Astrocyte (in vitro differentiated cells and primary cell): ENCODE measurements at regions not wholly inside any gene's neighbourhood (a gene's known extent, or its start where the extent isn't known, plus 50 kb on each side); places are given as distances from the start of the nearest gene placed in this dataset.

Experiments used
- DNase-seq: peaks from one replicate; pipeline ENCODE4 v3.0.0-alpha.2; 2010; ENCODE audit warnings: low read depth
- FAIRE-seq: peaks from 2 replicates; lab custom pipeline; 2011; peaks lifted over from hg19 to GRCh38; lab: Jason Lieb, UNC
- H2AFZ ChIP-seq: 2 replicates; pipeline ENCODE4 v1.6.0; 2012; ENCODE audit warnings: low read depth, low read length, inconsistent platforms
- H3K27ac ChIP-seq: 2 replicates; pipeline ENCODE4 v1.5.1; 2011; ENCODE audit warnings: low read depth, low read length, inconsistent platforms
- H3K27me3 ChIP-seq: 2 replicates; pipeline ENCODE4 v1.6.0; 2011; ENCODE audit warnings: low read length, inconsistent platforms; ENCODE audit not compliant: insufficient read depth
- H3K36me3 ChIP-seq: 2 replicates; pipeline ENCODE4 v1.5.1; 2011; ENCODE audit warnings: low read length, inconsistent platforms; ENCODE audit not compliant: insufficient read depth
- H3K4me1 ChIP-seq: 2 replicates; pipeline ENCODE4 v1.5.1; 2011; ENCODE audit warnings: low read length, inconsistent platforms; ENCODE audit not compliant: insufficient read depth
- H3K4me2 ChIP-seq: 2 replicates; pipeline ENCODE4 v1.6.0; 2012; ENCODE audit warnings: low read length, inconsistent platforms
- H3K4me3 ChIP-seq: 2 replicates; pipeline ENCODE4 v1.5.1; 2011; ENCODE audit warnings: low read depth, mild to moderate bottlenecking, low read length, inconsistent platforms; ENCODE audit not compliant: insufficient read depth
- H3K79me2 ChIP-seq: 2 replicates; pipeline ENCODE4 v1.6.0; 2012; ENCODE audit warnings: mild to moderate bottlenecking, low read length, inconsistent platforms; ENCODE audit not compliant: insufficient read depth
- H3K9ac ChIP-seq: 2 replicates; pipeline ENCODE4 v1.6.0; 2012; ENCODE audit warnings: mild to moderate bottlenecking, low read length, inconsistent platforms
- H3K9me3 ChIP-seq: 2 replicates; pipeline ENCODE4 v1.5.1; 2012; ENCODE audit warnings: low read depth, mild to moderate bottlenecking, low read length, inconsistent platforms; ENCODE audit not compliant: insufficient read depth
- H4K20me1 ChIP-seq: 2 replicates; pipeline ENCODE4 v1.6.0; 2012; ENCODE audit warnings: low read length, inconsistent platforms; ENCODE audit not compliant: insufficient read depth
- H3K27ac Mint-ChIP-seq: one replicate; pipeline ENCODE4 v1.8.0; 2021; ENCODE audit warnings: mild to moderate bottlenecking, mixed read lengths; ENCODE audit not compliant: unreplicated experiment
- H3K27me3 Mint-ChIP-seq: one replicate; pipeline ENCODE4 v1.8.0; 2021; ENCODE audit warnings: low read depth, mixed read lengths; ENCODE audit not compliant: unreplicated experiment
- H3K36me3 Mint-ChIP-seq: one replicate; pipeline ENCODE4 v1.8.0; 2021; ENCODE audit warnings: low read depth, mixed read lengths; ENCODE audit not compliant: unreplicated experiment
- H3K4me1 Mint-ChIP-seq: one replicate; pipeline ENCODE4 v1.8.0; 2021; ENCODE audit warnings: low read depth, mixed read lengths; ENCODE audit not compliant: unreplicated experiment
- H3K4me3 Mint-ChIP-seq: one replicate; pipeline ENCODE4 v1.8.0; 2021; ENCODE audit warnings: mild to moderate bottlenecking, moderate library complexity, mixed read lengths; ENCODE audit not compliant: unreplicated experiment
- H3K9me3 Mint-ChIP-seq: one replicate; pipeline ENCODE4 v1.8.0; 2021; ENCODE audit warnings: mild to moderate bottlenecking, mixed read lengths; ENCODE audit not compliant: unreplicated experiment
- CTCF ChIP-seq: IDR thresholded peaks from 2 replicates; pipeline ENCODE4 v1.5.1; 2011; ENCODE audit warnings: low read depth, mild to moderate bottlenecking, inconsistent platforms, low read length, moderate library complexity; ENCODE audit not compliant: insufficient read depth
- EZH2 ChIP-seq: IDR thresholded peaks from 2 replicates; pipeline ENCODE4 v1.6.1; 2012; ENCODE audit warnings: mild to moderate bottlenecking, low read length, inconsistent platforms; ENCODE audit not compliant: insufficient read depth

GRCh38 chr17:77679589-77679988, 278.9 kb upstream of the TNRC6C start:
- Histone ChIP-seq H3K36me3 (no peaks in the 10 kb centered on the region), H3K27me3 (peaks cover 38% of the 10 kb centered on the region), H3K4me3 (no peak overlapping the region), H3K9me3 (no peaks in the 10 kb centered on the region), H3K79me2 (no peaks in the 10 kb centered on the region), H3K4me2 (no peak overlapping the region), H3K9ac (no peak overlapping the region), H2AFZ (no peak overlapping the region), H4K20me1 (no peaks in the 10 kb centered on the region), H3K4me1 (no peaks in the 10 kb centered on the region), H3K27ac (no peak overlapping the region)
- TF ChIP-seq EZH2 (no peak), CTCF (no peak)
- H3K4me1 Mint-ChIP-seq: no peaks in the 10 kb centered on the region
- DNase-seq (no peak), FAIRE-seq (no peak)
- H3K4me3 Mint-ChIP-seq: no peak overlapping the region
- H3K9me3 Mint-ChIP-seq: peaks cover 7% of the 10 kb centered on the region
- H3K27ac Mint-ChIP-seq: no peak overlapping the region
- H3K36me3 Mint-ChIP-seq: peaks cover 2% of the 10 kb centered on the region
- peaks cover 69% of the 10 kb centered on the region for H3K27me3 Mint-ChIP-seq

- no peaks in the 10 kb centered on the region for H3K4me1 Mint-ChIP-seq
- Histone ChIP-seq H3K4me2 (no peak overlapping the region), H3K27ac (no peak overlapping the region), H2AFZ (no peak overlapping the region), H3K4me3 (no peak overlapping the region), H3K4me1 (no peaks in the 10 kb centered on the region), H3K79me2 (no peaks in the 10 kb centered on the region), H3K27me3 (peaks cover 26% of the 10 kb centered on the region), H4K20me1 (no peaks in the 10 kb centered on the region), H3K36me3 (no peaks in the 10 kb centered on the region), H3K9ac (no peak overlapping the region), H3K9me3 (no peaks in the 10 kb centered on the region)
- TF ChIP-seq CTCF (no peak), EZH2 (no peak)
- no peaks in the 10 kb centered on the region for H3K36me3 Mint-ChIP-seq
- no peak overlapping the region for H3K4me3 Mint-ChIP-seq
- peaks cover 65% of the 10 kb centered on the region for H3K27me3 Mint-ChIP-seq
- H3K9me3 Mint-ChIP-seq: peaks cover 3% of the 10 kb centered on the region
- H3K27ac Mint-ChIP-seq: no peak overlapping the region
- FAIRE-seq: no peak
- DNase-seq: no peak
Measured at GRCh38 chr17:77681861-77682260, 276.6 kb upstream of the TNRC6C start.

- Histone ChIP-seq H2AFZ (no peak overlapping the region), H3K4me2 (no peak overlapping the region)
- no peak for FAIRE-seq
Measured at GRCh38 chr17:77684803-77685798, 273.4 kb upstream of the TNRC6C start.

More at GRCh38 chr17:77684803-77685798, 273.4 kb upstream of the TNRC6C start:
- H3K36me3 ChIP-seq: no peaks in the 10 kb centered on the region
- H3K4me3 ChIP-seq: no peak overlapping the region
- Mint-ChIP-seq H3K4me1 (no peaks in the 10 kb centered on the region), H3K9me3 (peaks cover 1% of the 10 kb centered on the region), H3K36me3 (no peaks in the 10 kb centered on the region), H3K4me3 (no peak overlapping the region), H3K27ac (no peak overlapping the region), H3K27me3 (peaks cover 50% of the 10 kb centered on the region)
- H3K27ac ChIP-seq: no peak overlapping the region
- H4K20me1 ChIP-seq: no peaks in the 10 kb centered on the region
- no peaks in the 10 kb centered on the region for H3K4me1 ChIP-seq
- TF ChIP-seq CTCF: no peak
- no peak for TF ChIP-seq EZH2
- H3K9ac ChIP-seq: no peak overlapping the region
- no peak for DNase-seq
- H3K27me3 ChIP-seq: peaks cover 9% of the 10 kb centered on the region
- H3K9me3 ChIP-seq: no peaks in the 10 kb centered on the region
- H3K79me2 ChIP-seq: no peaks in the 10 kb centered on the region
